ENCODE measurements at regions not wholly inside any gene's neighbourhood (a gene's known extent, or its start where the extent isn't known, plus 50 kb on each side); places are given as distances from the start of the nearest gene placed in this dataset.

DNA sequence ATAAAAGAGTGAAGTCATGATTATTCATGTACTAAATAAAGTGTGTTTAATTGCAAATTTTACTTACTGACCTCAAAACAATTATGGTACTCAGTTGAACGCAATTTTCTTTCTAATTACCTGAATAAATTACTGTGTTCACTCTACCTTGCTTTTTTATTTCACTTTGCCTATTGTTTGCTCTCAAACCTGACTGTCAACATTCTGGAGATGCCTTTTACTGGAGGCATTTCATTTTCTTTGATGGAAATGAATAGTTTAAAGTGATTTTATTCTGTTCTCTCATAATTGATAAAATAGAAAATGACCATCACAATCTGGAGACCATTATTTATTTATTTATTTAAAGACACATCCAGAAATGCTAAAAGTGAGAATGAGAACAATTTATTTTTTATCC lies 811.5 kb upstream of the ATXN8OS start:
- Mint-ChIP-seq H3K4me1 (ENCODE audit: low read depth) (no peaks in the 10 kb centered on the region), H3K9me3 (peaks cover 16% of the 10 kb centered on the region)

GRCh38 chr13:69292789-69293425 lies 814.7 kb upstream of the ATXN8OS start:
- H3K27me3 Mint-ChIP-seq, result no peaks in the 10 kb centered on the region
- no peaks in the 10 kb centered on the region for H3K4me1 Mint-ChIP-seq (ENCODE audit: low read depth)
- H3K4me3 Mint-ChIP-seq, result no peak overlapping the region
- intact Hi-C loops (cut with micrococcal nuclease), result no loop called here
- H3K36me3 Mint-ChIP-seq (ENCODE audit: low read depth), result no peaks in the 10 kb centered on the region
- no peak overlapping the region for H3K27ac Mint-ChIP-seq
- H3K9me3 Mint-ChIP-seq, result peaks cover 10% of the 10 kb centered on the region

More for the DNA sequence above, 811.5 kb upstream of the ATXN8OS start:
- Mint-ChIP-seq H3K27ac (no peak overlapping the region), H3K27me3 (no peaks in the 10 kb centered on the region), H3K36me3 (ENCODE audit: low read depth) (no peaks in the 10 kb centered on the region), H3K4me3 (no peak overlapping the region)
- intact Hi-C loops (cut with micrococcal nuclease), result no loop called here

- Mint-ChIP-seq H3K4me3 (no peak overlapping the region), H3K27me3 (no peaks in the 10 kb centered on the region), H3K36me3 (ENCODE audit: low read depth) (no peaks in the 10 kb centered on the region), H3K4me1 (ENCODE audit: low read depth) (no peaks in the 10 kb centered on the region), H3K9me3 (peaks cover 10% of the 10 kb centered on the region), H3K27ac (no peak overlapping the region)
- intact Hi-C loops (cut with micrococcal nuclease), result no loop called here
These were observed 816.2 kb upstream of the ATXN8OS start for GRCh38 chr13:69291292-69291906.

DNA sequence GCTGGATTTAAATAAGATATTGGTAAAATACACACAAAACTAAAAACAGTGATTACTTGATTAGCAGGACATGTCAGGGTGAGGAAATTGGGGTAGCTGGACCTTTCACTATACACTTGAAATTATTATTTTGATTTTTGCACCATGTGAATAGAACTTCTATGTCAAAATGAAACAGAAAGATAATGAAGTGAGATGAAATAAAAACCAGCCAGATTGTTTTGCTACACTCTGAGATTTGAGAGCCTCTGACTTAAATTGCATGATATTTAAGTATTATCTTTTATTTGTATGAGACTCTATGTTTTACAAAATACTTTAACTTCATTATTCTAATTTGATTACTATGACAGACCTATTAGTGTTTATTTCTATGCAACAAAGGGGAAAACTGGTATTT lies 819.6 kb upstream of the ATXN8OS start:
- Mint-ChIP-seq H3K27ac (no peak overlapping the region), H3K27me3 (no peaks in the 10 kb centered on the region), H3K4me1 (ENCODE audit: low read depth) (no peaks in the 10 kb centered on the region), H3K4me3 (no peak overlapping the region), H3K9me3 (peaks cover 10% of the 10 kb centered on the region), H3K36me3 (ENCODE audit: low read depth) (no peaks in the 10 kb centered on the region)
- intact Hi-C loops (cut with micrococcal nuclease), result no loop called here

DNA sequence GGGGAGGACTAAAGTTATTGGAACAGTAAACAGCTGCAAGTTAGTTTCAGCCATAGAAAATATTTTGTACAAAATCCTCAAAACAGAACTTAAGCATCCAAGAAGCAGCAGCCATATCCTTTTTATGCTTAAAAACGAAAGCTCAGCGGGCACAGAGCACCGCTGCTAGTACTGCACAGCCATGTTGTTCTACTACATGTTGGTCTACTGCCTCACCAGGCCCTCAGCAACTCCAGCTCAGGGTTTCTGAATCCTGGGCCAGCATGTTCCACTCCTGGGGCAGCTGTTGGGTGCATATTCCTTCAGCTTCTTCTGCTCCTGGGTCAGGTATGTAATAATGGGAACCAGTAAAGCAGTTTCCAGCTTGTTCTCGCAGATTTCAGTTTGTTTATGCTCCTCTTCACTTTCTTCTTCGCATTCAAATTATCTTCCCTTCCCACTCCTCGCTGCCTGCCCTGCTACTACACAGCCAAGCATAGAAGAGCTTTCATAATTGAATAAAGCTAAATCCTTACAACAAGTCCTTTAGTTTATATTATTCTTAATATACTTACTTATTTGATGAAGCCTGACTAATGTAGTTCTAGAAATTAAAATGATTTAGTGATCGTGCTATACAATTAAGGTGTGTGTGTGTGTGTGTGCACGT lies 820.5 kb upstream of the ATXN8OS start:
- Mint-ChIP-seq H3K36me3 (ENCODE audit: low read depth) (no peaks in the 10 kb centered on the region), H3K27ac (no peak overlapping the region), H3K4me3 (no peak overlapping the region), H3K27me3 (no peaks in the 10 kb centered on the region), H3K4me1 (ENCODE audit: low read depth) (no peaks in the 10 kb centered on the region), H3K9me3 (peaks cover 10% of the 10 kb centered on the region)
- intact Hi-C loops (cut with micrococcal nuclease), result no loop called here

DNA sequence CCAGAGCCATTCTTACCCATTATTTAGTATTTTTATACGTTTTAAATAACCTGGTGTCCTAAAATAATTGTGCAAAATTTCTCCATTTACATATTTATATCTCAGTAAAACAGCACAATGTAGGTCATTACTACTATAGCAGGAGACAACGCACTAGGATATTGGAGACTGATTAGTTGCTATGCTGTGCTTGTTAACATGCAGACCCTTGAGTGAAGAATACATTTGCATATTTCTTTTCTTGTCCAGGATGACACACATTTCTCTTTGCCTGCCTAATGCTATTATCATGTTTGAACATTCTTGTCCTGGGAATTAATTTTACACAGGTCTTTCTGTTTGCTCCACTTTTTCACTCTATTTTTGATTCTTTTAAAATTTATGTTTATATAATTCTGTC lies 823.8 kb upstream of the ATXN8OS start:
- Mint-ChIP-seq H3K4me3 (no peak overlapping the region), H3K36me3 (ENCODE audit: low read depth) (no peaks in the 10 kb centered on the region), H3K27me3 (no peaks in the 10 kb centered on the region), H3K4me1 (ENCODE audit: low read depth) (no peaks in the 10 kb centered on the region), H3K9me3 (peaks cover 7% of the 10 kb centered on the region), H3K27ac (no peak overlapping the region)
- intact Hi-C loops (cut with micrococcal nuclease), result no loop called here

- Mint-ChIP-seq H3K4me3 (no peak overlapping the region), H3K4me1 (ENCODE audit: low read depth) (no peaks in the 10 kb centered on the region), H3K27me3 (no peaks in the 10 kb centered on the region), H3K9me3 (peaks cover 1% of the 10 kb centered on the region), H3K27ac (no peak overlapping the region), H3K36me3 (ENCODE audit: low read depth) (no peaks in the 10 kb centered on the region)
- intact Hi-C loops (cut with micrococcal nuclease), result no loop called here
These were observed 824.3 kb upstream of the ATXN8OS start for GRCh38 chr13:69283301-69283700.

- H3K9me3 Mint-ChIP-seq, result no peaks in the 10 kb centered on the region
- H3K4me3 Mint-ChIP-seq, result no peak overlapping the region
- no peaks in the 10 kb centered on the region for H3K27me3 Mint-ChIP-seq
- no peaks in the 10 kb centered on the region for H3K36me3 Mint-ChIP-seq (ENCODE audit: low read depth)
- H3K27ac Mint-ChIP-seq, result no peak overlapping the region
- intact Hi-C loops (cut with micrococcal nuclease), result no loop called here
- H3K4me1 Mint-ChIP-seq (ENCODE audit: low read depth), result no peaks in the 10 kb centered on the region
These were observed 827.2 kb upstream of the ATXN8OS start for GRCh38 chr13:69280399-69280798.

DNA sequence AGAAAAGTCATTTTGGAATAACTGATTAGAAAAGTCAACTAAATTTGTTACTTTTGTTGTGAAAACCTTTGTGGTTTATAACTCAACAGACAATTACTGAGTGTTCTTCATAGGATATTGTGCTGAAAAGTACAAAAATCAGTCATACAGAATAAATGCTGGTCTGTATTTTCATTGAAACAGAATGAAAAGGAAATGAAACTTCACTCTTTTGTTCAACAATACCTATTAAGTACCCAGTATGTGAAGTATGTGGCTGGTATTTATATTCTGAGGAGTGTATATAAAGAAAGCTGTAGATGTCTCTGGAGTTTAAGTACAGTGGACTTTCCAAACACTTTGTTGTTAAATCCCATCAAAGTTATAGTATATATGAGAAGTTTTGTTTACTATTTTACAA lies 828.4 kb upstream of the ATXN8OS start:
- Mint-ChIP-seq H3K36me3 (ENCODE audit: low read depth) (no peaks in the 10 kb centered on the region), H3K4me3 (no peak overlapping the region), H3K4me1 (ENCODE audit: low read depth) (no peaks in the 10 kb centered on the region), H3K27me3 (no peaks in the 10 kb centered on the region), H3K27ac (no peak overlapping the region), H3K9me3 (no peaks in the 10 kb centered on the region)
- intact Hi-C loops (cut with micrococcal nuclease), result no loop called here

DNA sequence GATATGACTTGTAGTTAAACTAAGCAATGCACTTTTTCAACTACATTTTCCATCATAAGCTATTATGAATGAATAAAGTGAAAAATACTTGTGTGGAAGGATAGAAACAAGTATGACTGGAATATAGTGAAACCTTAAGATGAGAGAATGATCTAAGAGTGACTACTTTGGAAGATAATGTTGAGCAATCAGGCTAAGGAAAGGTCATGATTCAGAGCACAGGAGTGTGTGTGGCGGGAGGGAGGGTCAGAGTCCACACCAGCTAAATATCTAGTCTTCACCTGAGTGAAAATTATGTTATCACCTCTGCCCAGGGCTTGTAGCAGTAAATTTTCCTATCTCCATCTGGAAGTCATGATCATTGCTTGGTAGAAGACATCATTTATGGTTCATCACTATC lies 833.4 kb upstream of the ATXN8OS start:
- intact Hi-C loops (cut with micrococcal nuclease), result no loop called here
- Mint-ChIP-seq H3K4me1 (ENCODE audit: low read depth) (no peaks in the 10 kb centered on the region), H3K9me3 (no peaks in the 10 kb centered on the region), H3K27me3 (no peaks in the 10 kb centered on the region), H3K27ac (no peak overlapping the region), H3K4me3 (no peak overlapping the region), H3K36me3 (ENCODE audit: low read depth) (no peaks in the 10 kb centered on the region)

GRCh38 chr13:69264362-69265334 lies 843.0 kb upstream of the ATXN8OS start:
- Mint-ChIP-seq H3K4me3 (no peak overlapping the region), H3K36me3 (ENCODE audit: low read depth) (no peaks in the 10 kb centered on the region), H3K27ac (no peak overlapping the region), H3K4me1 (ENCODE audit: low read depth) (no peaks in the 10 kb centered on the region), H3K27me3 (no peaks in the 10 kb centered on the region), H3K9me3 (peaks cover 34% of the 10 kb centered on the region)
- intact Hi-C loops (cut with micrococcal nuclease), result no loop called here

GRCh38 chr13:69243366-69243765 lies 864.3 kb upstream of the ATXN8OS start:
- H3K27ac Mint-ChIP-seq, result no peak overlapping the region

GRCh38 chr13:69234171-69234570 lies 873.5 kb upstream of the ATXN8OS start:
- Mint-ChIP-seq H3K27me3 (no peaks in the 10 kb centered on the region), H3K9me3 (peaks cover 31% of the 10 kb centered on the region), H3K36me3 (ENCODE audit: low read depth) (no peaks in the 10 kb centered on the region), H3K27ac (no peak overlapping the region), H3K4me3 (no peak overlapping the region), H3K4me1 (ENCODE audit: low read depth) (no peaks in the 10 kb centered on the region)
- intact Hi-C loops (cut with micrococcal nuclease), result no loop called here

More at GRCh38 chr13:69243366-69243765, 864.3 kb upstream of the ATXN8OS start:
- intact Hi-C loops (cut with micrococcal nuclease), result no loop called here
- Mint-ChIP-seq H3K36me3 (ENCODE audit: low read depth) (no peaks in the 10 kb centered on the region), H3K4me3 (no peak overlapping the region), H3K4me1 (ENCODE audit: low read depth) (no peaks in the 10 kb centered on the region), H3K9me3 (peaks cover 9% of the 10 kb centered on the region), H3K27me3 (no peaks in the 10 kb centered on the region)

DNA sequence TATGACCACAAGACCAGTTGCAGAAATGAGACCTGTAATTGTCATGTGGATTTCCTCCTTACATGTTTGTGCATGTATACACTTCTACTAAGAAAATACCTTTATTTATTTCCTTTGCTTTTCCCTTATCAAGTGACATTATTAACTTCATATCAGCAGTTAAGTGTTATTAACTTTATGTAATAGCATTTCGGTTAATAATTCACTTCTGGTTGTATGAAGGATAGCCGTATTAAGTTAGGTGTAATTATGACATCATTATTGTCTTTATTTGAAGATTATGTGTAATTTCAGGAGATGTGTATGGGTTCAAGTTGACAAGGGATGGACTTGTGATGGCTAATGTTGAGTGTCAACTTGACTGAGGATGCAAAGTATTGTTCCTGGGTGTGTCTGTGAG lies 881.2 kb upstream of the ATXN8OS start:
- Mint-ChIP-seq H3K4me3 (no peak overlapping the region), H3K27me3 (no peaks in the 10 kb centered on the region), H3K36me3 (ENCODE audit: low read depth) (no peaks in the 10 kb centered on the region), H3K27ac (no peak overlapping the region), H3K4me1 (ENCODE audit: low read depth) (no peaks in the 10 kb centered on the region), H3K9me3 (peaks cover 67% of the 10 kb centered on the region)
- intact Hi-C loops (cut with micrococcal nuclease), result no loop called here
